NCI-H1694 treated with DMSO at 0.1 percent for 48 hours (cell line): ENCODE measurements at regions not wholly inside any gene's neighbourhood (a gene's known extent, or its start where the extent isn't known, plus 50 kb on each side); places are given as distances from the start of the nearest gene placed in this dataset.

ENCODE experiments used
- DNase-seq: peaks from one replicate; lab custom pipeline; 2025; lab: John Stamatoyannopoulos, UW

DNA sequence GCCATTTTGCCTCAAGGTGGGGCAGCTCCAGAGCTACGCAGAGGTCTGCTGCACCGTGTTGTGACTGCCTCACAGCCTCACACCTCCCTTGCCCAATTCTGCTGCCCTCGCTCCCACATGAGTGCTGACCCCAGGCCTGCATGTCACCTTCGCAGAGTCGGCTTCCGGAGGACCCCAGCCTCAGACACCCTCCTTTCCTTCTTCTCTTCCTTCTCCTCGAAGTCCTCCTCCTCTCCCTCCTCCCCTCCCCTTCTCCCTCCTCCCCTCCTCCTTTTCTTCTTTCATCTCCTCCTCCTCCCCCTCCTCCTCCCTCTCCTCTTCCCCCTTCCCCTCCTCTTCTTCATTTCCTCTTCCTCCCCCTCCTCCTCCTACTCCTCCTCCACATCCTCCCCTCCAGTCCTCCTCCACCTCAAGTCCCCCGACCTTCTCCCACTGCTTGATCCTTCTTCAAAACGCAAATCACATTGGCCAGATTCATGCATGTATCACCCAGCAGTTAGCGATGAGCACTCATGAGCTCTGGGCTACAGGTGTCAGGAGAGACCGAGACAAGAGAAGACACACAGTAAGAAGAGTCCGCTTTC is 243.8 kb downstream of the RBFOX3 start:
- no peak for DNase-seq

DNA sequence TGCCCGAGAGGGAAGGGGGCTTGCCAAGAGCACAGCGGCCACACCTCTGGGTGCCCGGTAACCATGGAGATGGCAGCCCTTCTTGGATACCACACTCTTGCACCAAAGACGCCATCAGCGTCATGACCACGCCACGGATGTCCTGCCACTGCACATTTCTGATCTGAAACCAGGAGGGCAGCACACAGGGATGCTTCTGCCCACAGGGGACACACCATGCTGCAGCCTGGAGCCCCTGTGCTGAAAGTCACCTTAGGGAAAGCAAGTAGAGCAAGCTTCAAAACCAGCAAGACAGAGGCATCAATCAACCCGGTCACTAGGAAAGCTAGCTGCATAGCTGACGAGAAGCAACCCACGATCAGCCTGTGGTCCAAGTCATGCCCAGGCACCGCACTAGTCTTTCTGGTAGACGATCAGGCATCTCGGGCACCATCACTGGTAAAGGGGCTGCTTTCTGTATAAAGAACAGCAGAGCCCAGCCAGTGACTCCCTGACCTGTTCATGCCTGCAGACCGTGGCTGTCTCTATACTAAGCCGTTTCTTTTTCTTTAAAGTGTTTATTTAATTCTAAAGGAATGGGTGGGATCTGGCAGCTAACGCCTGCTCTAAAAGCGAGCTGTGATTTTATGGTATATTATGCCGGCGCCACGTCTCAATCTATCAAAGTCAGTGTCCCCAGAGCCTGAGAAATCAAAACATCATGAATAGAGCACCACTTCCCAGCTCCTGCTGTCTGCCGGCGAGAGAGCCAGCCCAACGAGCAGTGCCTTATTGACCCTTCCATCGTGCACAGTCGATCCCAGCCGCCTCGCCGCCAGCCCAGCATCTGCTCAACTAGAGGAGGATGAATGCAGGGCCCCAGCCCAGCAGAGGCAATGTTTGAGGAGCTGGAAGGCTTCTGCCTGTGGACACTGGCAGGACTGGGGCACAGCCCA is 244.7 kb downstream of the RBFOX3 start:
- DNase-seq: no peak

DNA sequence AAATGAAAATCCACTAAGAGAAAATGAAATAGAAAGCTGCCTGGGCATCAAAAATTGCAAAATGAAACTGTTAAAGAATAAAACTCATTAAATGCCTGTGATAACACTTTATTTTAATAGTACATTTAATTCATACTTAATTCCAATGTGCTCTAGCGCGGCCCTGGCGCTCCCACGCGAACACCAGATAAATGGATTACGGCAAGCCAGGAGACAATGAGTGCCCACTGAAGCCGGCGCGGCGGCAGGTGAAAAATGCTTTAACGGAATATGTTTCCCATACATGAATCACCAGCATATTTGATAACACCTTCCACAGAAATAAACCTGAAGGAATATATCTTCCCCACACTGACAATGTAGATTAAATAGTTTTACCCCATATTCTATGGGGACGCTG is 245.5 kb downstream of the RBFOX3 start:
- no peak for DNase-seq

DNA sequence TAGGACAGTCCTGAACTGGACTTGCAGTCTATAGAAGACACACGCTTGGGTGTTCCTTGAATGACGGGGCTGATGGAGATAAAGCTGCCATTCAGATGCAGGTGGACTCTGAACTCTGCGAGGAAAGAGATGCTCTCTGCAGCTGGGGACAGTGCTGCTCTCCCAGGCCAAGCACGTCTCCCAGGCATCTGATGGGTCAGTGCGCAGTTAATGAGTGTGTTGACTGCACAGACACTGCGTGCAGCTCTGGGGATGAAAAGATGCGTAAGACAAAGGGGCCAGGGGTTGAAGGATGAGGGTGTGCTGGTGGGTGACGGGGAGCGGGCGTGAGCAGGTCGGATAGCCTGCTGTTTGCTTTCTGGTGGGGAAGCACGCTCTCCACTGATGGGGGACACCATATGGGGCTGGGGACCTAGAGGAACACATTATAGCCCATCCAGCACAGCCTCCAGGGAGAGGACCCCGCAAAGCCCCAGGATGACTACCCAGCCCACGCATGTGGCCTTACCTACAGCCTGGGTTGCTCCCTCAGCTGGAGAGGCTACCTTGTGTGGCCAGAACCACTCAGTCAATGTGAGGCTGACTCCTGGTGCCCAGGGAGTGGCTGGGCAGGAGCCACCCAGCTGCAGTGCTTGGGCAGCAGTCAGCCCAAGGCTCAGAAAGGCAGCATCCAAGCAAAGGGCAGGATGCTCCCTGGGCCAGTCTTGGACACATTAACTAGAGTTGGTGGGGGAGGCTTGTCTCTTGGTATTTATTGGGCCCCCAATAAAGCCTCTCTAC is 246.3 kb downstream of the RBFOX3 start:
- DNase-seq: no peak

DNA sequence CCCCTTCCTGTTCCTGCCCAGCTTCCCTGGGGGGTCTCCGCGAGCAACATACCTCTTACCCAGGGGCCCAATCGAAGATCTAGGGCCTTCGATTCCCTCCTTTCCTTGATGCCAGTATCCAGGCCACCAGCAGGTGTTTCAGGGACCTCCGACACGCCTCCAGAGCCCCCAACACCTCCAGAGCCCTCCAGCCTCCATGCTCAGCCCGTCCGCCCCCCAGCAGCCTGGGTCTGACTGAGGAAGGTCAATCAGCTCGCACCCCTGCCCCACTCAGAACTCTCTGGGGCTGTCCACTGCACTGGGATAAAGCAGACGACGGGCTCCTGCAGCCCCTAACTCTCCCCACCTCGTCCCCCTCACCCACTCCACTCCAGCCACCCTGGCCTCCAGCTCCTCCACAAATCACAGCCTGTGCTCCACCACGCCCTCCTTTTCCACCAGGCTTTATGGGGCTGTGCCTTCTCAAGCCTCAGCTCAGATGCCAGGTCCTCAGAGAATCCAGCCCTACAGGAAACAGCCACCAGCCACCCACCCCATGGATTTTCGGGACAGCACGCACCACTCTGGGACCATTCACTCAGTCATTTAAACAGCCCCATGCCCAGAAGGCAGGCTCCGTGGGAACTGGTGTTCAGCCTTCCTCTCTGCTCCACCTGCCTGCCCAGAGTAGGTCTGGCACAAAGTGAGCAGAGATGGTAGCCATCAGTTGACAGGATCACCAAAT is 247.1 kb downstream of the RBFOX3 start:
- DNase-seq: no peak

DNA sequence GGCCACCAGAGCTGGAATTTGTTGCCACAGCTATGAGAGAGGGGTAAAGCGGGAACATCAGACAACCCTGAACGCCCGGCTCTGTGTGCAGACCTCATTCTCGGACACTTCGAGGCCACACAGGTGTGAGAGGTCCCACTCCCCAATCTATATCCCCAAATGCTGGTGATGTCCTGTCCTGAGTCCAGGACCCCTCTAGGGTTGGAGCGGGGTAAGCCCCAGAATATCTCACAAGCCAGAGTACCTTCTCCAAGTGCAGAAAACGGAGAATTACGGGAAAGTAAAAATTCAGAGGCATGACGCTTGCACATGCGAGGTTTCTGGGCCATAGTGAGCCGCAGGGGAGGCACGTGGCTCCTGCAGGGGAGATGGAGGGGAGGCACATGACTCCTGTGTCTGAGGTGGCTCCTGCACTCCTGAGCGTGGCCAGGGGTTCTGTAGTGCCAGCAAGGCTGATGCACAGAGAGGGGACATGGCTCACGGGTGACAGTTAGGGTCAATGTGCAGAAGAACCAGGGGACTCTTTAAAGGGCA is 248.0 kb downstream of the RBFOX3 start:
- DNase-seq: no peak

DNA sequence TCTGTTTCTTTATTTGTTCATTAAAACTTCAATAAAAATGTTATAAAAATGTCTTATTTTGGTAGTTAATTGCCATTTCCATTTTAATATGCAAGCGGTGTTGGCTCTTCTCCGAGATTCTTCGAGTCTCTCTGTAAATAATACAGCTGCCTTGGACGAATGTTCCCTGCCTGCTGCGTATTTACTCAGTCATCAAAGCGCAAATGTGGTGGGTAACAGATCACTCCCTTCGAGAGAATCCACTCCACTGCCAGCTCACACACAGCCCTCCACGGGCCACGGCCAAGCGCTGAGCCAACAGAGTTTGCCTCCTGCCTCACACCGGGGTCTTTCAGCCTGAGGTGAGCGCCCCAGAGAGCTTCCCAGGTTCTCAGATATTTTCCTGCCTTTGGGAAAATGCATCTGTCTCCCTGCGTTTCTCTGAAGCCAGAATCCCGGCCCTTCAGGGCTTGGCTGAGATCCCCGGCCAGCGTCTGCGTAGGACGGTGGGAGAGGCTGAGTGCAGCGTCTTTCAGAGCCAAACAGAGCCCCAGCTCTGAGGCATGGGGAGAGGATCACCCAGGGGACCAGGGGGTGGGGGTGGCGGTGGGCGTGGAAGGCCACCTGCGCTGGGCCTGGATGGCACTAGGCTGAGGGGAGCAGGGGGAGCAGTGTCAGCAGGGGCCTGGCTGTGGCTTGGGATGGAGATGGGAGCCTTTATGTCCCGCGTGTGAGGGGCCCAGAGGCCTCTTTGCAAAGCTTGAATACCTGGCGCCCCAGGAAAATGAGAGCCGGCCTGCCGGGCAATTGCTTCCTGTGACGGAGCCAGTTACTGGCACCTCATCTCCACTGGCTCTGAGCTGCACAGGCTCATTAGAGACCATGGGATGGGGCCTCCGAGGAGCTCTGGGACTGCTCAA is 248.7 kb downstream of the RBFOX3 start:
- DNase-seq: no peak

DNA sequence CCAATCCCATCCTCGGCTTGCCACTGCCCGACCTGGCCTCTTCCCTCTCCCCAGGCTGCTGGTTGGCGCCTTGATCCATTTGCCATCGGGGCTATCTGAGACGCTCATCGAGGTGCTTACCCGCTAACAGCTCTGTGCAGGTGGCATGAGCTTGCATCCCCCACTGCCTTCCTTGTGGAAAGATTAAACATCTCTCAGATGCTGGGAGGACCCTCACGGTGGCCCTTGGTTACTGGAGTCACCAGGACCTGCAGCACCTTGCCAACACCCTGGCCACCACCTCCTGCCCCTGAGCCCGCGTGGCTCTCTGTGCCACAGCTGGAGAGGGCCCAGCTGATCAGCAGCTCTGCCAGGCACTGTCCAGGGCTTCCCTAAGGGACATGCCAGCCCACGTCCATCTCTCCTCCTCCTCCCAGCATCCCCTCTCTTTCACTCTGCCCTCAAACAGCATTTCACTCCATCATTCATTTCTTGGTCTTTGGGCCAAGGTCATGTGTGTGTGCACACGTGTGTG is 249.6 kb downstream of the RBFOX3 start:
- no peak for DNase-seq

DNA sequence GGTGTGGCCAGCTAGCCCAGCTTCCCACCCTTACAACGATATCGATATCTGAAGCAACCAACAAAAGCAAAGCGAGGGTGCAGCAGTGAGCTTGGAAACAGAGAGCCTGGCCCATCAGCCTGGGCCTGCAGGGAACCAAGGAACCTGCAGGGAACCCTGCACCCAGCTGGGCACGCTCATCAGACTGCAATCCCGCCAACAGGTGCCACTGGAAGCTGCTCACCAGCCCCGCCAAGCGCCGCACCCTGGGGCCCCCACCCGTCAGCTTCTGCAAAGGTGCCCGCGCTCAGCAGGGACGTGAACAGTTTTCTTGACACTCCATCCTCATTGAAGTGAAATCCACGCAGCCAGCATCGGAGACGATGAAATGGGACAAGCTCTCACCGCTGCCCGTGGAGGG is 250.7 kb downstream of the RBFOX3 start:
- no peak for DNase-seq

DNA sequence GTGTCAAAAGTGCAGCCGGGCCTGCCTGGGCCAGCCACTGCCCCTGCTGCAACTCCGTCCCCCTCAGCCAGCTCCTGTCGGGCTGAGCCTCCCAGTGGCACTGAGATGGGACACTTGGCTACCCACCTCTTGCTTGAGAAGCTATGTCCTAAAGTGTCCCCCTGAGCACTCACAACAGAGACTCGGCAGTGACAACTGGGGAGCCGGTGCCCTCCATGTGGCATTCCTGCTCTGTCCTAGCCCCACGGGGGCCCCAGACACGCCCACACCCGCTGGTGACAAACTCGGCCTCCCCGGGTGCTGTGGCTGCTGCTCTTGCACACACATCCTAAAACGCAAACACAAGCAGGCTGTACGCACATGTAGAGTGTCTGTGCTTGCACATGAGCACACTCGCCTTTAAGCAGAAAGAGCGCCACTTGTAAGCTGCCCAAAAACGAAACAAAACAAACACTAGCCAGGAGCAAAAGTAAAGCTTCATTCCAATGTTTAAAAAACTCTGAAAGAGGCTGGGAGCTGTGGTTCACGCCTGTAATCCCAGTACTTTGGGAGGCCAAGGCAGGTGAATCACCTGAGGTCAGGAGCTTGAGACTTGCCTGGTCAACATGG is 253.9 kb downstream of the RBFOX3 start:
- DNase-seq: no peak

DNA sequence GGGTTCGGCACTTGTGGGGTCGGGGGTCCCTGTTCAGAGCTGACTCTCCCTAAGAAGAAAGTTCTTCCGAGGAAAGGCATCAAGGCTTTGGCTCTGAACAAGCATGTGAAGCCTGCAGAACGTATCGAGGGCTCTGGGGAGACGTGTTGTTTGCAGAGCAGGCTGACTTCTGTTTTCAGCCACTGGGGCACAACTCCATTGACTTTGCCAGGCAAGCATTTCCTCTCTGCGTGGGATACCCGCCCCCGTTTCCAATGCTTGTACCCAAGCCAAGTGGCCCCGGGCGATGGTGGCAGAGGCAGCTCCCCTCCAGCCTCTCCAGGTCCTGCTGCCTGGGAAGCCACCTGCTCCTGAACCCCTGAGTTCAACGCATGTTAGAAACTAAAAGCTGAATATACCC is 255.7 kb downstream of the RBFOX3 start:
- no peak for DNase-seq

DNA sequence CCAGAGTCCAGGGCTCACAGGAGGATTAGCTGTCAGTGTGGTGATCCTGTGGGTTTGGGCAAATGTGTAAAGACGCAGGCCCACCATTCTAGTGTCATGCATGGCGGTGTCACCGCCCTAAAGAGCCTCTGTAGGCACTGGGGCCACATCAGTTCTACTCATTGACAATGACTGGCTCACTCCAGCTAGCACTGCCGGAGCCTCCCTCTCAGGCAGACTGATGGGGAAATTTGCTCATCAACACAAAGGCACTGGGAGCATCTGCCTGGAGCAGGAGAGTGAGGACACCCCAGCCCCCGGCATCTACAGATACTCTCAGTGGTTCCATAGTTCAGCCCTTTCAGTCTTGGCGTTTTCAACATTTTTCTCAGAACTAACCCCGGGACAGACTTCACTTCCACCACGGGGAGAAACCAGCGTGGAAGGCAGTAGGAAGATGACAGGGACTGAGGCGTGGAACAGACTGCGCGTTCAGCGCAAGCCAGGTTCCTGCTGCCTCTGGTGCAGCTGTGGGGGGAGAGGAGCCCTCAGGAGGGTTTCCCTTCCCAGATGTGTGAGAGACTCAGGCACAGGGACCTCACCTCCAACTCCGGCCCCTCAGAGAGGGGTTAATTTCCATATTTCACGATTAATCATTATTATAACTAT is 256.6 kb downstream of the RBFOX3 start:
- DNase-seq: no peak

DNA sequence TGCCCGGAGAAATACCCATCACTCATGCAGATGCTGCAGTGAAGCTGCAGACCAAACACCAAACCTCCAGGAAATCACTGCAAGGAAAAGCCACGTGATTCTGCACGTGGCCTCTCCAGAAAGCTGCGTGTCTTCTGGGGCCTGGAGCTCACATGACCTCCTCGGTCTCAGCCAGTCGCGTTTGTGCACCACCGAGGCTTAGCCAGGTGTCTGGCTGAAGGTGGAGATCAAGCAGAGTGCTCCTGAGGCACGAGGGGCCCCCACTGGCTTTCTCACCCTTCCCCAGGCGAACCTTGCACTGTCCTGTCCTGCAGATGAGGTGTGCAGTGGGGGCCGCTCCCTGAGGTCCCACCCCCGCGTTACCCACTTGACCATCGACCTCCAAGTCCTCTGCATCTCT is 257.3 kb downstream of the RBFOX3 start:
- DNase-seq: no peak

DNA sequence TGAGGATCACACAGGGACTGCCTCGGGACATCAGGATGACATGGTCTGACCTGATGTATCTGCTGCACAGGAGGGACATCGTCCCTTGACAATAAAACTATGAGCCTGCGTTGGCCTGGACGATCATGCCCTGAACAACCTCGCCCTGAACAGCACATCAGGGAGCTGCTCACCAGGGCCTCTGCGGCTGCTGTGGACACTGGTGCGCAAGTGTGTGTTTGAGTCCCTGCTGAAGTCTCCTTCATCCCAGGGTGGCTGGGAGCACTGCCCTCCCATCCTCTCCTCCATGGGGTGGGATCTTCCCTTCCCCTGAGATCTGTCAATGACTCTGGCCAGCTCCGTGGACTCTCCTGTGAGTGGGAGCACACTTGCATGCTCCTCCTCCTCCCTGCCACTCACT is 257.8 kb downstream of the RBFOX3 start:
- no peak for DNase-seq

DNA sequence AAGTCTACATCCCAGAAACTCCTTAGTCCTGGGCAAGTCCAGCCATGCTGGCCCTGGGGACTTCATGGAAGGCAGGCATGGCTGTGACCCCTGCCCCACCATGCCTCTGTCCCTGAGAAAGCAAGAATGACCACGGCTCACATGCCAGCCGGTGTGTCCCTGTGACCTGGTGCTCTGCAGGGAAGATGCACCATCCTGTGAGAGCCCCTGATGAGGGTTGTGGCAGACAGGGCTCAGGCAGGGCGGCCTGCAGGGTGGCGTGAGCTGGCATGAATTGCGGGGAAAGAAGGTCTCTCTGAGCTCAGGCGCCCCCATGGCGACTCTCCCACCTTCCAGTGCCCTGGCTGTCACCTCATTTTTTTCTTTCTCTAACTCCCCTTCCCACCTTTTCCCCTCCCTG is 260.3 kb downstream of the RBFOX3 start:
- no peak for DNase-seq

DNA sequence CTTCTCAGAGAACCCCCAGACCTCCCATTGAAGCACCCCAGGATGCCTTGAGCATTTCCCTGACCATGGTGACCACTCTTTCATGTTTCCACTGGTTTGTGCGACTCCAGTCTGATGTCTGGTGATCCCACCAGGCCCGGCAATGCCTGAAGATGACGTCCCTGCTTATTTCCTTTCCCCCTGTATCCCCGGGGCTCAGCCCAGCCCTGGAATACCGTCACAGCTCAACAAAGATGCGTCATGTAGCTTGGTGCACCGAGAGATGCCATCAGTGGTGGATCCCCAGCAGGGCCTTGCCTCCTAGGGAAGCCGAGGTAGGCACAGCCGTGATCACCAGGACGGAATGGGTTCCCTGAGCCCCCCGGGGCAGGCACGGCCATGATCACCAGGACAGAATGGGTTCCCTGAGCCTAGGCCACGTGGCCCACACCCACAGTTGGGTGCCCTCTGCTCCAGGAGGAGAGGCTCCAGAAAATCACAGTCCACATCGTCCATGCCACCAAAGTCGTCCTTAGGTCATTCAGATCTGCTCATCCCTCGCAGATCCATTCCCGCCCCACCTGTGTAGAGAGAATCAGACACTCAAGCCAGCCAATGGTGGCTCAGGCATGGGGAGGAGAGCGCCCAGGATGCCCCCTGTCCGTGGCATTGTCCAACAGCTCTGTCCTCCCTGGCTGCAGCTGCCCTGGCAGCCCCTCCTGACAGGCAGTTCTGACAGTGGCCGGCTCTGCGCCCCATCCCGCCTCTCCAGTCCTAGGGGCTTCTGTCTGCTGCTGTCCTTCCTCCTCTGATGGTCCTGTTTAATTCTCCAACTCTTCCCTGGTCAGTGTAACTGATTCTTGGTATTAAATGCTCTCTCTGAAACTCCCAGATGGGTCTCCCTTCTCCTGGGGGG is 261.1 kb downstream of the RBFOX3 start:
- DNase-seq: no peak

DNA sequence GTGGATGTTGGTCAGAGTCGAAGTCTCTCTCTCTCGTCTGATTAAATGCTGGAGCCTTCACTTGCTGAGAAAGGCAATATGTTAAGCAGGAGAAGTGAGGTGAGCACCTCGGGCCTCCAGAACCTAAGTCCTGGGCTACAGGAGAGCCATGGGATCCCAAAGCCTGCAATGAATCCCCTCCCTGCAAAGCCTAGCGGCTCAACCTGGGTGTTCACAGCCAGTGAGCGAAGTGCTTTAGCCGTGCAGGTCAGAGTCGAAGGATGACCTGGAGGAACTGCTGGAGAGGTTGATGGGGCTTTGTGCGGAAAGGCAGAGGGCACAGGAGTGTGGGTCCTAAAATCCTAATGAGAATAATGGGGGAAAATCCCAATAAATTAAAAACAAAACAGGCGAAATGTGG is 267.8 kb downstream of the ENGASE start:
- DNase-seq: no peak

DNA sequence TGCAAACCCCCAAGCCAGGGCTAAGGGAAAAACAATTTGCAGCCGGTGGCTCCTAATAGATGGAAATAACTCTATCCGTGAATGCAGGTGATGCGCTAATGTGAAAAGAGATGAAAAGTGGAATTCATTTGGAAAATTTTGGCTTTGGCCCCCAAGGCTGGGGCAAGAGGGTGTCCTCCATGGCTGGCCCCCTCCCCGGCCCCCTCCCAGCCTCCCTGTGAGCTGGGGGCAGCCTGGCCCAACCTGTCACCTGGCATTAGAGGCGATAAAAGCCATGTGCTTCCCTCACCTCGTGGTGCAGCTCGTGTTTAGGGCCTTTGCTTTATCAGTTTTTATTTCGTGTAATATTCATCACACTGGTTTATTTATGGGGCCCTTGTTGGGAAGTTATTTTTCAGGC is 267.2 kb downstream of the ENGASE start:
- DNase-seq: no peak
